ENCODE measurements at regions not wholly inside any gene's neighbourhood (a gene's known extent, or its start where the extent isn't known, plus 50 kb on each side); places are given as distances from the start of the nearest gene placed in this dataset.

DNA sequence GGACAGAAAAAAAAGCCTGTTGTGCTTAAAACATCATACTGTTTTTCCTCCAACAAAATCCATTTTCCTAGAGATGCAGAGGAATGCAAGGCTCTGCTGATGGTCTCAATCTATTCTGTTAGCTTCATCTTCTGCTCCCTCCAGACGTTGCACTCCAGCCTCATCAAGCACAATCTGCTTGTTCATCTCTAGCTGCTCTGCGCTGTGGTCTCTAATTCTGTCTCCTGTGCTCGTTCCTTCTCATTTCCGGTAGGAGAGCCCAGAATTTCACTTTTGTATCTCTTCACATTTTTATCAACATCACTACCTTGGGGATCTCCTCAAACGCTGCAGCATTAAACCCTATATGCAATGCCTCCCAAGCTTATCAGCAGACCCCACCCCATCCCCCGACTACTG, 708.9 kb downstream of the RNF144A start:
- no peaks in the 10 kb centered on the region for H3K9me3 ChIP-seq (replicated peaks; ENCODE audit: control insufficient read depth, insufficient read depth, low read depth, low read length)
- no peaks in the 10 kb centered on the region for H3K9me1 ChIP-seq (ENCODE audit: control insufficient read depth, insufficient read depth, low read length)
- CTCF ChIA-PET (ENCODE audit: low intra/inter-chr PET ratio) = no interaction called here
- no peaks in the 10 kb centered on the region for H4K20me1 ChIP-seq (replicated peaks; ENCODE audit: control insufficient read depth, insufficient read depth, low read length)
- in situ Hi-C loops (cut with MboI) (no loop called here), intact Hi-C loops (cut with micrococcal nuclease) (no loop called here)
- no peaks in the 10 kb centered on the region for H3K27me3 ChIP-seq (ENCODE audit: control insufficient read depth in 2 of 2, insufficient read depth in 2 of 2, low read length in 2 of 2)
- WGBS (ENCODE audit: insufficient coverage, low coverage, missing lambda C conversion rate) = 2% methylated on average over 6 of the region's 6 CpGs
- BruUV-seq (replicated peaks) = no TSS peak
- H3K9ac ChIP-seq (ENCODE audit: insufficient read depth in 1 of 2, low read depth in 2 of 2, low read length in 2 of 2) = no peak overlapping the region
- no peak overlapping the region for H3K27ac ChIP-seq (ENCODE audit: extremely low read depth, low read depth, low read length)
- no peaks in the 10 kb centered on the region for H3K79me2 ChIP-seq (ENCODE audit: control insufficient read depth, insufficient read depth, low read length)
- no peak for TF ChIP-seq HDGF (IDR thresholded peaks at IDR 0.05)
- H3K4me1 ChIP-seq (replicated peaks in 1 of 2; ENCODE audit: control insufficient read depth in 2 of 2, insufficient read depth in 2 of 2, low read length in 2 of 2) = no peaks in the 10 kb centered on the region
- no peak overlapping the region for H2AFZ ChIP-seq (ENCODE audit: low read depth, low read length)
- H3K36me3 ChIP-seq (ENCODE audit: control insufficient read depth, insufficient read depth, low read length) = no peaks in the 10 kb centered on the region
- no peak overlapping the region for H3K4me2 ChIP-seq (ENCODE audit: insufficient read depth, low read length)
- POLR2A ChIA-PET = no interaction called here
- ATAC-seq (no peak), DNase-seq (ENCODE audit: extremely low read depth in 1 of 4, low spot score in 3 of 4) (no peak), FAIRE-seq (no peak)
- no peak overlapping the region for H3K4me3 ChIP-seq

- H3K36me3 ChIP-seq (ENCODE audit: control insufficient read depth, insufficient read depth, low read length) = no peaks in the 10 kb centered on the region
- no peak overlapping the region for H3K27ac ChIP-seq (ENCODE audit: extremely low read depth, low read depth, low read length)
- no peak overlapping the region for H3K9ac ChIP-seq (ENCODE audit: insufficient read depth in 1 of 2, low read depth in 2 of 2, low read length in 2 of 2)
- H3K9me3 ChIP-seq (replicated peaks; ENCODE audit: control insufficient read depth, insufficient read depth, low read depth, low read length) = no peaks in the 10 kb centered on the region
- 0% methylated on average over 3 of the region's 3 CpGs for WGBS (ENCODE audit: insufficient coverage, low coverage, missing lambda C conversion rate)
- intact Hi-C loops (cut with micrococcal nuclease) (no loop called here), in situ Hi-C loops (cut with MboI) (no loop called here)
- ChIA-PET CTCF (ENCODE audit: low intra/inter-chr PET ratio) (no interaction called here), POLR2A (no interaction called here)
- BruUV-seq (replicated peaks) = no TSS peak
- H3K4me3 ChIP-seq = no peak overlapping the region
- no peak for DNase-seq (ENCODE audit: extremely low read depth in 1 of 4, low spot score in 3 of 4)
- FAIRE-seq = no peak
- H3K4me1 ChIP-seq (replicated peaks in 1 of 2; ENCODE audit: control insufficient read depth in 2 of 2, insufficient read depth in 2 of 2, low read length in 2 of 2) = no peaks in the 10 kb centered on the region
- no peaks in the 10 kb centered on the region for H3K9me1 ChIP-seq (ENCODE audit: control insufficient read depth, insufficient read depth, low read length)
- H3K27me3 ChIP-seq (ENCODE audit: control insufficient read depth in 2 of 2, insufficient read depth in 2 of 2, low read length in 2 of 2) = no peaks in the 10 kb centered on the region
- H2AFZ ChIP-seq (ENCODE audit: low read depth, low read length) = no peak overlapping the region
- no peak overlapping the region for H3K4me2 ChIP-seq (ENCODE audit: insufficient read depth, low read length)
- H4K20me1 ChIP-seq (replicated peaks; ENCODE audit: control insufficient read depth, insufficient read depth, low read length) = no peaks in the 10 kb centered on the region
- no peak for ATAC-seq
- H3K79me2 ChIP-seq (ENCODE audit: control insufficient read depth, insufficient read depth, low read length) = no peaks in the 10 kb centered on the region
- TF ChIP-seq NR3C1 (CRISPR knock-in tag; IDR thresholded peaks at IDR 0.05) (no peak), ZNF212 (CRISPR knock-in tag; IDR thresholded peaks at IDR 0.05) (no peak), ZNF174 (CRISPR knock-in tag; IDR thresholded peaks at IDR 0.05) (no peak), FOXP1 (CRISPR knock-in tag; IDR thresholded peaks at IDR 0.05) (no peak), NRF1 (conservative IDR thresholded peaks at IDR 0.05 in 1 of 2, IDR thresholded peaks at IDR 0.05 in 1 of 2) (no peak), RBM17 (IDR thresholded peaks at IDR 0.05; ENCODE audit: borderline replicate concordance, low read depth, low read length) (no peak), MBD1 (CRISPR knock-in tag; IDR thresholded peaks at IDR 0.05) (no peak), HSF4 (CRISPR knock-in tag; IDR thresholded peaks at IDR 0.05; ENCODE audit: borderline replicate concordance) (no peak), ELK1 (CRISPR knock-in tag; IDR thresholded peaks at IDR 0.05) (no peak), ATF1 (CRISPR knock-in tag; IDR thresholded peaks at IDR 0.05) (no peak), ATF1 (tag; IDR thresholded peaks at IDR 0.05) (no peak)
- TF ChIP-seq, protein P1, sequence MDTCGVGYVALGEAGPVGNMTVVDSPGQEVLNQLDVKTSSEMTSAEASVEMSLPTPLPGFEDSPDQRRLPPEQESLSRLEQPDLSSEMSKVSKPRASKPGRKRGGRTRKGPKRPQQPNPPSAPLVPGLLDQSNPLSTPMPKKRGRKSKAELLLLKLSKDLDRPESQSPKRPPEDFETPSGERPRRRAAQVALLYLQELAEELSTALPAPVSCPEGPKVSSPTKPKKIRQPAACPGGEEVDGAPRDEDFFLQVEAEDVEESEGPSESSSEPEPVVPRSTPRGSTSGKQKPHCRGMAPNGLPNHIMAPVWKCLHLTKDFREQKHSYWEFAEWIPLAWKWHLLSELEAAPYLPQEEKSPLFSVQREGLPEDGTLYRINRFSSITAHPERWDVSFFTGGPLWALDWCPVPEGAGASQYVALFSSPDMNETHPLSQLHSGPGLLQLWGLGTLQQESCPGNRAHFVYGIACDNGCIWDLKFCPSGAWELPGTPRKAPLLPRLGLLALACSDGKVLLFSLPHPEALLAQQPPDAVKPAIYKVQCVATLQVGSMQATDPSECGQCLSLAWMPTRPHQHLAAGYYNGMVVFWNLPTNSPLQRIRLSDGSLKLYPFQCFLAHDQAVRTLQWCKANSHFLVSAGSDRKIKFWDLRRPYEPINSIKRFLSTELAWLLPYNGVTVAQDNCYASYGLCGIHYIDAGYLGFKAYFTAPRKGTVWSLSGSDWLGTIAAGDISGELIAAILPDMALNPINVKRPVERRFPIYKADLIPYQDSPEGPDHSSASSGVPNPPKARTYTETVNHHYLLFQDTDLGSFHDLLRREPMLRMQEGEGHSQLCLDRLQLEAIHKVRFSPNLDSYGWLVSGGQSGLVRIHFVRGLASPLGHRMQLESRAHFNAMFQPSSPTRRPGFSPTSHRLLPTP (IDR thresholded peaks at IDR 0.05; ENCODE audit: borderline replicate concordance, extremely low read depth, insufficient read length) = no peak
Observed at GRCh38 chr2:7627583-7627982, 710.4 kb downstream of the RNF144A start.

Data from K562 (cell line).